HEK293 (cell line): ENCODE measurements at regions not wholly inside any gene's neighbourhood (a gene's known extent, or its start where the extent isn't known, plus 50 kb on each side); places are given as distances from the start of the nearest gene placed in this dataset.
A peak's percentile ranks its signal among the peaks of the same experiment; 100 is the strongest.

Experiments used
- CTCF ChIA-PET: fragments of 350-600 bp; formaldehyde crosslinking; extraction: SDS; loops from one replicate; lab custom pipeline; 2021; ENCODE audit warnings: antibody characterized with exemption; lab: Yijun Ruan, JAX
- POLR2A ChIA-PET: fragments of 300-600 bp; formaldehyde crosslinking; extraction: SDS; loops from one replicate; lab custom pipeline; 2020; ENCODE audit warnings: antibody characterized with exemption, inconsistent platforms; lab: Yijun Ruan, JAX
- H3K27ac ChIP-seq: fragments of 200-500 bp; sonication (Bioruptor generic); 2 replicates; pipeline ENCODE4 v1.5.1; 2014; ENCODE audit warnings: low read depth, low read length, control low read depth, inconsistent platforms; ENCODE audit errors: extremely low read depth
- H3K36me3 ChIP-seq, 2 experiments: fragments of 200-500 bp in 1 of 2; sonication (Bioruptor generic) in 1 of 2; 1 replicate in 1 of 2; 2 replicates in 1 of 2; pipeline ENCODE4 v1.5.1; 2014 to 2017; ENCODE audit warnings: inconsistent platforms in 2 of 2, low read length in 2 of 2; ENCODE audit not compliant: control insufficient read depth in 2 of 2, insufficient read depth in 1 of 2
- H3K4me1 ChIP-seq: fragments of 200-500 bp; sonication (Bioruptor generic); 2 replicates; pipeline ENCODE4 v1.5.1; 2014; ENCODE audit warnings: mild to moderate bottlenecking, low read length, inconsistent platforms; ENCODE audit not compliant: control insufficient read depth, insufficient read depth
- H3K4me3 ChIP-seq: 2 replicates; pipeline ENCODE4 v1.5.1; 2011; ENCODE audit warnings: low read depth, mild to moderate bottlenecking, control low read depth, low read length, moderate library complexity
- H3K9me3 ChIP-seq: fragments of 200-500 bp; sonication (Bioruptor generic); 2 replicates; pipeline ENCODE4 v1.5.1; 2014; ENCODE audit warnings: low read depth, low read length, inconsistent platforms; ENCODE audit not compliant: control insufficient read depth, insufficient read depth
- GLIS1 ChIP-seq: fragments of 450-650 bp; formaldehyde crosslinking; IDR thresholded peaks from 2 replicates; pipeline ENCODE4 v1.5.1; 2016; ENCODE audit warnings: missing biosample characterization, missing genetic modification characterization
- MEIS1 ChIP-seq: sonication (generic); formaldehyde crosslinking; IDR thresholded peaks from 2 replicates; pipeline ENCODE4 v1.8.1; 2022; ENCODE audit warnings: missing genetic modification reagents, mild to moderate bottlenecking, borderline replicate concordance
- MZF1 ChIP-seq: fragments of 450-650 bp; formaldehyde crosslinking; IDR thresholded peaks from 2 replicates; pipeline ENCODE4 v1.5.1; 2017; ENCODE audit warnings: missing biosample characterization, missing genetic modification characterization, borderline replicate concordance
- REPIN1 ChIP-seq: fragments of 450-650 bp; formaldehyde crosslinking; IDR thresholded peaks from 2 replicates; pipeline ENCODE4 v1.5.1; 2017; ENCODE audit warnings: missing biosample characterization, missing genetic modification characterization, low read depth
- SETDB1 ChIP-seq: IDR thresholded peaks from one replicate; pipeline ENCODE4 v1.6.1; 2017; ENCODE audit warnings: mild to moderate bottlenecking, low read length, moderate library complexity, mixed read lengths; ENCODE audit not compliant: insufficient read length
- ZIC2 ChIP-seq: fragments of 450-650 bp; formaldehyde crosslinking; IDR thresholded peaks from 2 replicates; pipeline ENCODE4 v1.5.1; 2016; ENCODE audit warnings: missing biosample characterization, missing genetic modification characterization
- ZNF10 ChIP-seq: fragments of 450-650 bp; formaldehyde crosslinking; IDR thresholded peaks from 2 replicates; pipeline ENCODE4 v1.5.1; 2017; ENCODE audit warnings: missing biosample characterization, missing genetic modification characterization
- ZNF16 ChIP-seq: fragments of 450-650 bp; formaldehyde crosslinking; IDR thresholded peaks from 2 replicates; pipeline ENCODE4 v1.5.1; 2016; ENCODE audit warnings: low read depth, missing biosample characterization, missing genetic modification characterization
- ZNF174 ChIP-seq: fragments of 450-650 bp; formaldehyde crosslinking; IDR thresholded peaks from 2 replicates; pipeline ENCODE4 v1.5.0; 2017; ENCODE audit warnings: missing biosample characterization, mild to moderate bottlenecking, missing genetic modification characterization
- ZNF335 ChIP-seq: fragments of 450-650 bp; formaldehyde crosslinking; conservative IDR thresholded peaks from 2 replicates; pipeline ENCODE4 v1.5.1; 2016; ENCODE audit warnings: missing biosample characterization, missing genetic modification characterization
- ZNF354C ChIP-seq: fragments of 450-650 bp; formaldehyde crosslinking; IDR thresholded peaks from 2 replicates; pipeline ENCODE4 v1.5.1; 2016; ENCODE audit warnings: missing biosample characterization, missing genetic modification characterization, low read depth, borderline replicate concordance
- ZNF398 ChIP-seq: fragments of 450-650 bp; formaldehyde crosslinking; IDR thresholded peaks from 2 replicates; pipeline ENCODE4 v1.5.1; 2017; ENCODE audit warnings: missing biosample characterization, missing genetic modification characterization
- ZNF423 ChIP-seq: fragments of 450-650 bp; formaldehyde crosslinking; IDR thresholded peaks from 2 replicates; pipeline ENCODE4 v1.5.1; 2016; ENCODE audit warnings: missing biosample characterization, missing genetic modification characterization
- ZNF426 ChIP-seq: fragments of 450-650 bp; formaldehyde crosslinking; IDR thresholded peaks from 2 replicates; pipeline ENCODE4 v1.5.1; 2017; ENCODE audit warnings: missing biosample characterization, missing genetic modification characterization, mild to moderate bottlenecking, inconsistent platforms, moderate library complexity
- ZNF544 ChIP-seq: fragments of 450-650 bp; formaldehyde crosslinking; IDR thresholded peaks from 2 replicates; pipeline ENCODE4 v1.5.0; 2017; ENCODE audit warnings: missing biosample characterization, missing genetic modification characterization
- TF ChIP-seq, protein P1 (sequence below): fragments of 450-650 bp; formaldehyde crosslinking; IDR thresholded peaks from 2 replicates; pipeline ENCODE4 v1.5.1; 2016; ENCODE audit warnings: missing biosample characterization, missing genetic modification characterization
- TF ChIP-seq, protein P2 (sequence below): fragments of 450-650 bp; formaldehyde crosslinking; IDR thresholded peaks from 2 replicates; pipeline ENCODE4 v1.5.1; 2017; ENCODE audit warnings: missing biosample characterization, missing genetic modification characterization

DNA sequence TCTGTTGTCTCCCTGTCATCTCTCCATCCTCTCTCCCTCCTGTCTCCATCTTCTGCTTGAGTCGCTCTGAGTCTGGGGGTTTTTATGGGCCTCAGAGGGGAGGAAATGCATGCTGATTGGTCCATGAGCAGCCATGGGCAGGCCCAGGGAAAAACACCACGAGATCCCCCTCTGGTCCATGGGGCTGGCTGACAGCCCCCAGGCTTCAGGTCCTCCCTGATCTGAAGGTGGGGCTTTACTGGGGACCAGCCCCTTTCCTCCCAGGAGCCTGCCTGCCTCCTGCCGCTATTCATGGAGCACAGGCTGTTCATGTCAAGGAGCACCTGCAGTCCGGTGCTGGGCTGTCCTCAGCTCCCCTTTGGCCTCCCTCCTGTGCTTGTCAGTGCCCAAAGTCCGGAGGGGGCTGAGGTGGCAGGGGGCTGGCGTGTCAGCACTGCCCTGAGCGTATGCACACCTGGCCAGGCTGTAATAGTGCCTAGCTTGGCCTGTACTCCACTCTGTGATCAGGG, 59.6 kb upstream of the DLX2 start (continued):
- TF ChIP-seq, protein P1, sequence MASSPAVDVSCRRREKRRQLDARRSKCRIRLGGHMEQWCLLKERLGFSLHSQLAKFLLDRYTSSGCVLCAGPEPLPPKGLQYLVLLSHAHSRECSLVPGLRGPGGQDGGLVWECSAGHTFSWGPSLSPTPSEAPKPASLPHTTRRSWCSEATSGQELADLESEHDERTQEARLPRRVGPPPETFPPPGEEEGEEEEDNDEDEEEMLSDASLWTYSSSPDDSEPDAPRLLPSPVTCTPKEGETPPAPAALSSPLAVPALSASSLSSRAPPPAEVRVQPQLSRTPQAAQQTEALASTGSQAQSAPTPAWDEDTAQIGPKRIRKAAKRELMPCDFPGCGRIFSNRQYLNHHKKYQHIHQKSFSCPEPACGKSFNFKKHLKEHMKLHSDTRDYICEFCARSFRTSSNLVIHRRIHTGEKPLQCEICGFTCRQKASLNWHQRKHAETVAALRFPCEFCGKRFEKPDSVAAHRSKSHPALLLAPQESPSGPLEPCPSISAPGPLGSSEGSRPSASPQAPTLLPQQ (tag by site-specific recombination) = no peak
- TF ChIP-seq ZNF544 (no peak), ZNF354C (tag by site-specific recombination) (no peak), ZNF174 (tag by site-specific recombination) (no peak), REPIN1 (tag by site-specific recombination) (no peak), ZNF426 (tag by site-specific recombination) (no peak), ZNF335 (no peak), MZF1 (tag by site-specific recombination) (no peak), ZNF16 (tag by site-specific recombination) (no peak), SETDB1 (no peak)

DNA sequence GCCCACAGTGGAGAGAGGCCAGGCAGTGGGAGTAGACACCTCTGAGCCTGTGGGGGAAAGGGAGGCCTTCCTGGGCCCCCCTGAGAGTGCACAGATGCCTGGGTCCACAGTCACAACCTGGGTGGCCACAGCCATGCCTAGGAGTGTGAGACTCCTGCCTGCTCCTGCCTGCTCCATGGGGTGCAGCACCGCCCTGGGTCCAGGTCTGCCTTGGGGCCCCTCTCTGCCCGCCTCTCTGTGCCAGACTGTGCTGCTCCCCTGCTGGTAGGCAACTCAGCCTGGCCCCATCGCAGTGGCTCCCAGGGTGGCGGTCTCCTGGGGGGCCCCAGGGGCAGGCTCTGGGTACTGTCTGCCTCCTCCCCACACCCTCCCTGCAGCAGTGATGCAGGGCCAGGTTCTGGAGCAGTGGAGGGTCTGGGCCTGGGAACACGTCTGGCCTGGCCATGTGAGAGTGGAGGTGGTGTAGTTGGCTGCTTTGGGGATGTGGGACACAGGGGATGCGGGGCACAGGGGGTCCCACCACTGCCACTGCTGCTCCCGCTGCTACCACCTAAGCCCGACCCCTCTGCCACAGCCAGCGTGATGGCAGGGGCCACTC, 60.1 kb upstream of the DLX2 start:
- H3K36me3 ChIP-seq = no peaks in the 10 kb centered on the region

GRCh38 chr2:172168917-172169346, 66.2 kb upstream of the DLX2 start:
- CTCF ChIA-PET = interaction anchor here (0.7 kb wide), 1 partner anchor 12 kb away, joined by 3 read pairs; no protein-coding TSS in a partner anchor
- POLR2A ChIA-PET = no interaction called here
- Histone ChIP-seq H3K9me3 (no peaks in the 10 kb centered on the region), H3K4me3 (no peak overlapping the region)
- TF ChIP-seq ZNF423 = no peak
- TF ChIP-seq ZNF10 (tag by site-specific recombination) = 0 out of 2 replicates have a peak, but pooled peaks have one; percentile 35
- TF ChIP-seq, all 188 proteins: peak for 1
- Histone ChIP-seq H3K4me1 (no peaks in the 10 kb centered on the region), H3K36me3 (no peaks in the 10 kb centered on the region), H3K27ac (no peak overlapping the region)

More for the DNA sequence above, 60.1 kb upstream of the DLX2 start:
- ChIA-PET CTCF (no interaction called here), POLR2A (no interaction called here)
- Histone ChIP-seq H3K27ac (no peak overlapping the region), H3K4me3 (no peak overlapping the region), H3K4me1 (no peaks in the 10 kb centered on the region), H3K9me3 (no peaks in the 10 kb centered on the region)
- TF ChIP-seq GLIS1 (tag by site-specific recombination) = peak; percentile 76
- TF ChIP-seq, protein P2, sequence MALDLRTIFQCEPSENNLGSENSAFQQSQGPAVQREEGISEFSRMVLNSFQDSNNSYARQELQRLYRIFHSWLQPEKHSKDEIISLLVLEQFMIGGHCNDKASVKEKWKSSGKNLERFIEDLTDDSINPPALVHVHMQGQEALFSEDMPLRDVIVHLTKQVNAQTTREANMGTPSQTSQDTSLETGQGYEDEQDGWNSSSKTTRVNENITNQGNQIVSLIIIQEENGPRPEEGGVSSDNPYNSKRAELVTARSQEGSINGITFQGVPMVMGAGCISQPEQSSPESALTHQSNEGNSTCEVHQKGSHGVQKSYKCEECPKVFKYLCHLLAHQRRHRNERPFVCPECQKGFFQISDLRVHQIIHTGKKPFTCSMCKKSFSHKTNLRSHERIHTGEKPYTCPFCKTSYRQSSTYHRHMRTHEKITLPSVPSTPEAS (tag by site-specific recombination) = no peak
- peak; percentile 76 for TF ChIP-seq ZIC2 (tag by site-specific recombination)
- no peak for TF ChIP-seq MEIS1
- no peak for TF ChIP-seq ZNF398 (tag by site-specific recombination)
